ENCODE measurements at regions not wholly inside any gene's neighbourhood (a gene's known extent, or its start where the extent isn't known, plus 50 kb on each side); places are given as distances from the start of the nearest gene placed in this dataset.

GRCh38 chr10:23496727-23497126, 57.9 kb downstream of the OTUD1 start:
- no peak for TF ChIP-seq CTCF (IDR thresholded peaks at IDR 0.05)
- TF ChIP-seq POLR2A (IDR thresholded peaks at IDR 0.05), result no peak
